HCT116 (cell line): ENCODE measurements at regions not wholly inside any gene's neighbourhood (a gene's known extent, or its start where the extent isn't known, plus 50 kb on each side); places are given as distances from the start of the nearest gene placed in this dataset.
A peak's percentile ranks its signal among the peaks of the same experiment; 100 is the strongest.

ENCODE experiments used
- ATAC-seq: fragments of 200-7000 bp; cut with Tn5 transposase; 2 replicates; pipeline ENCODE4 v1.9.1; 2020; ENCODE audit warnings: mild to moderate bottlenecking, moderate library complexity
- BruUV-seq: library from RNA; stranded (reverse); fragments of 400-500 nt; replicated peaks from 2 replicates; lab custom pipeline; 2021; lab: Mats Ljungman, UMichigan
- CTCF ChIA-PET: fragments of 300-600 bp; sonication (Branson Sonifier 250); formaldehyde crosslinking; loops from one replicate; lab custom pipeline; 2021; ENCODE audit warnings: antibody characterized with exemption; lab: Charles Lee
- POLR2A ChIA-PET: fragments of 300-600, 350-600 bp; sonication (Branson Sonifier 250); formaldehyde crosslinking; loops from one replicate; lab custom pipeline; 2021; ENCODE audit warnings: antibody characterized with exemption; lab: Charles Lee
- RAD21 ChIA-PET, 2 experiments: fragments of 300-600 bp; sonication (Branson Sonifier 250); formaldehyde crosslinking; loops; one replicate each; lab custom pipeline; 2023; ENCODE audit warnings: low total read pairs in 2 of 2; ENCODE audit not compliant: uncharacterized antibody in 2 of 2, unreplicated experiment in 2 of 2, low non-redundant PET in 1 of 2; lab: Charles Lee
- DNase-seq: peaks from one replicate; pipeline ENCODE4 v3.0.0-alpha.2; 2010; ENCODE audit warnings: low read depth, low spot score
- H2AFZ ChIP-seq: fragments of 200-600 bp; shearing (Covaris generic), sonication (generic); 2 replicates; pipeline ENCODE4 v1.6.1; 2017; ENCODE audit warnings: low read depth, mixed run types, mixed read lengths, antibody characterized with exemption, low read length; ENCODE audit not compliant: poor library complexity, severe bottlenecking
- H3K27ac ChIP-seq: 2 replicates; pipeline ENCODE4 v1.5.1; 2012; ENCODE audit warnings: low read depth, low read length
- H3K27me3 ChIP-seq: fragments of 200-600 bp; sonication (generic); 2 replicates; pipeline ENCODE4 v1.6.1; 2016; ENCODE audit warnings: mixed run types, low read length, mixed read lengths; ENCODE audit not compliant: insufficient read depth
- H3K36me3 ChIP-seq, 2 experiments: fragments of 200-500 bp in 1 of 2; fragments of 200-600 bp in 1 of 2; sonication (Bioruptor generic) in 1 of 2; sonication (generic) in 1 of 2; 2 replicates each; pipeline versions ENCODE4 v1.5.1 to v1.6.1; 2014 to 2016; ENCODE audit warnings: low read length in 2 of 2, inconsistent platforms in 1 of 2, mixed read lengths in 1 of 2, mixed run types in 1 of 2; ENCODE audit not compliant: insufficient read depth in 2 of 2, control insufficient read depth in 1 of 2
- H3K4me1 ChIP-seq, 2 experiments: fragments of 200-600 bp in 1 of 2; sonication (generic) in 1 of 2; 2 replicates each; pipeline versions ENCODE4 v1.5.1 to v1.6.1; 2012 to 2017; ENCODE audit warnings: low read length in 2 of 2, inconsistent platforms in 1 of 2, mild to moderate bottlenecking in 1 of 2, mixed read lengths in 1 of 2, mixed run types in 1 of 2, moderate library complexity in 1 of 2; ENCODE audit not compliant: insufficient read depth in 2 of 2, control insufficient read depth in 1 of 2
- H3K4me2 ChIP-seq: fragments of 200-600 bp; sonication (generic); 2 replicates; pipeline ENCODE4 v1.6.1; 2017; ENCODE audit warnings: mixed run types, low read length, mixed read lengths
- H3K4me3 ChIP-seq, 2 experiments: fragments of 200-600 bp in 1 of 2; sonication (generic) in 1 of 2; replicated peaks in 1 of 2; 2 replicates each; pipeline ENCODE4 v1.5.1; 2011 to 2016; ENCODE audit warnings: low read length in 2 of 2, control low read depth in 1 of 2, low read depth in 1 of 2, mild to moderate bottlenecking in 1 of 2, mixed read lengths in 1 of 2, mixed run types in 1 of 2
- H3K79me2 ChIP-seq: fragments of 200-600 bp; sonication (generic); 2 replicates; pipeline ENCODE4 v1.6.1; 2017; ENCODE audit warnings: mild to moderate bottlenecking, mixed run types, low read length, moderate library complexity, mixed read lengths; ENCODE audit not compliant: insufficient read depth
- H3K9ac ChIP-seq: fragments of 200-600 bp; sonication (generic); 2 replicates; pipeline ENCODE4 v1.6.1; 2016; ENCODE audit warnings: low read length, mixed read lengths
- H3K9me2 ChIP-seq: fragments of 200-600 bp; sonication (generic), shearing (Covaris generic); 2 replicates; pipeline ENCODE4 v1.6.1; 2017; ENCODE audit warnings: mixed run types, mild to moderate bottlenecking, moderate library complexity; ENCODE audit not compliant: insufficient read depth
- H3K9me3 ChIP-seq, 2 experiments: fragments of 200-500 bp in 1 of 2; fragments of 200-600 bp in 1 of 2; sonication (Bioruptor generic) in 1 of 2; sonication (generic) in 1 of 2; 2 replicates each; pipeline ENCODE4 v1.6.1; 2014 to 2017; ENCODE audit warnings: low read length in 2 of 2, mixed read lengths in 2 of 2, inconsistent platforms in 1 of 2, low read depth in 1 of 2, mild to moderate bottlenecking in 1 of 2, mixed run types in 1 of 2, moderate library complexity in 1 of 2; ENCODE audit not compliant: control insufficient read depth in 1 of 2, insufficient read depth in 1 of 2
- H4K20me1 ChIP-seq: fragments of 200-600 bp; sonication (generic), shearing (Covaris generic); 2 replicates; pipeline ENCODE4 v1.6.1; 2017; ENCODE audit warnings: mixed run types, mild to moderate bottlenecking, moderate library complexity; ENCODE audit not compliant: insufficient read depth
- CBX3 ChIP-seq: IDR thresholded peaks from 2 replicates; pipeline ENCODE4 v1.6.1; 2012; ENCODE audit warnings: low read depth
- CEBPB ChIP-seq: IDR thresholded peaks from 2 replicates; pipeline ENCODE4 v1.6.1; 2012; ENCODE audit warnings: low read depth
- ELF1 ChIP-seq: IDR thresholded peaks from 2 replicates; pipeline ENCODE4 v1.6.1; 2012; ENCODE audit warnings: low read depth, borderline replicate concordance
- FOSL1 ChIP-seq: IDR thresholded peaks from 2 replicates; pipeline ENCODE4 v1.6.1; 2012; ENCODE audit warnings: low read depth
- JUND ChIP-seq: IDR thresholded peaks from 2 replicates; pipeline ENCODE4 v1.6.1; 2012
- POLR2A ChIP-seq: IDR thresholded peaks from 2 replicates; pipeline ENCODE4 v1.7.0; 2011; ENCODE audit warnings: borderline replicate concordance; ENCODE audit not compliant: insufficient read depth, insufficient read length; ENCODE audit errors: extremely low read depth
- RAD21 ChIP-seq: IDR thresholded peaks from 2 replicates; pipeline ENCODE4 v1.6.1; 2012; ENCODE audit warnings: low read depth, mild to moderate bottlenecking
- REST ChIP-seq: IDR thresholded peaks from 2 replicates; pipeline ENCODE4 v1.6.1; 2012; ENCODE audit warnings: low read depth
- SIN3A ChIP-seq: IDR thresholded peaks from 2 replicates; pipeline ENCODE4 v1.6.1; 2012; ENCODE audit warnings: low read depth
- SP1 ChIP-seq: IDR thresholded peaks from 2 replicates; pipeline ENCODE4 v1.6.1; 2012; ENCODE audit warnings: low read depth
- SRF ChIP-seq: IDR thresholded peaks from 2 replicates; pipeline ENCODE4 v1.6.1; 2012; ENCODE audit warnings: low read depth
- TCF7L2 ChIP-seq: IDR thresholded peaks from 2 replicates; pipeline ENCODE4 v1.7.0; 2011; ENCODE audit warnings: borderline replicate concordance, inconsistent platforms; ENCODE audit not compliant: insufficient read depth, insufficient read length; ENCODE audit errors: extremely low read depth
- YY1 ChIP-seq: IDR thresholded peaks from 2 replicates; pipeline ENCODE4 v1.6.1; 2011; ENCODE audit warnings: low read length, low read depth, moderate library complexity, mild to moderate bottlenecking; ENCODE audit not compliant: insufficient replicate concordance; ENCODE audit errors: extremely low read depth
- ZFX ChIP-seq: fragments of 450-650 bp; IDR thresholded peaks from 2 replicates; pipeline ENCODE4 v1.6.1; 2017
- ZNF274 ChIP-seq: fragments of 200-500 bp; sonication (Bioruptor generic); IDR thresholded peaks from 2 replicates; pipeline ENCODE4 v1.6.1; 2014; ENCODE audit warnings: mild to moderate bottlenecking, low read depth, low read length, inconsistent platforms
- intact Hi-C: fragments of 100-400 bp; cut with micrococcal nuclease; formaldehyde crosslinking; loops from 2 replicates; pipeline ENCODE4 v1.10.0; 2022
- TF ChIP-seq, protein P1 (sequence below), 3 experiments: fragments of 200-600 bp in 1 of 3; sonication (generic) in 1 of 3; IDR thresholded peaks in 2 of 3; conservative IDR thresholded peaks in 1 of 3; 2 replicates each; pipeline ENCODE4 v1.5.1; 2012 to 2017; ENCODE audit warnings: low read depth in 2 of 3, low read length in 2 of 3, antibody characterized with exemption in 1 of 3, borderline replicate concordance in 1 of 3, control low read depth in 1 of 3, mild to moderate bottlenecking in 1 of 3, mixed read lengths in 1 of 3, mixed run types in 1 of 3, moderate library complexity in 1 of 3; ENCODE audit not compliant: insufficient read depth in 1 of 3
- TF ChIP-seq, protein P2 (sequence below): IDR thresholded peaks from 2 replicates; pipeline ENCODE4 v1.6.1; 2012

- TF ChIP-seq FOSL1 (no peak), CEBPB (no peak), SIN3A (no peak), REST (no peak)
Observed at GRCh38 chr2:223418604-223419199, 183.5 kb downstream of the SCG2 start (continued).

DNA sequence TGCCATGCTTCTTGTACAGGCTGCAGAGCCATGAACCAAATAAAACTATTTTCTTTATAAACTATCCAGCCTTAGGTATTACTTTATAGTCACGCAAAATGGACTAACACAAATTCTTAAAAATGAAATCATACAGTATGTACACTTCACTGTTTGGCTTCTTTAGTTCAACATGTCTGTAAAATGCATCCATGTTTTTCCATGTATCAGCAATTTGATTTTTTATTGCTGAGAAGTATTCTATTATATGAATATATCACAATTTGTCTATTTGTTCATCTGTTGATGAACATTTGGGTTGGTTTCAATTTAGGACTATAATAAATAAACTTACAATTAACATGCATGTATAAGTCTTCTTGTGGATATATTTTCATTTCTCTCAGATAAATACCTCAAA lies 182.1 kb downstream of the SCG2 start:
- DNase-seq (no peak), ATAC-seq (no peak)
- peak overlapping the region; percentile 0 for H2AFZ ChIP-seq
- no peak overlapping the region for H3K27ac ChIP-seq
- H3K4me1 ChIP-seq, result no peaks in the 10 kb centered on the region
- no peaks in the 10 kb centered on the region for H3K79me2 ChIP-seq
- ChIA-PET POLR2A (interaction anchor here (0.6 kb wide), 1 partner anchor 369 kb away, joined by 3 read pairs; no protein-coding TSS in a partner anchor), RAD21 (no interaction called here), CTCF (no interaction called here)
- H4K20me1 ChIP-seq, result no peaks in the 10 kb centered on the region
- no peaks in the 10 kb centered on the region for H3K9me2 ChIP-seq
- no TSS peak for BruUV-seq
- H3K27me3 ChIP-seq, result no peaks in the 10 kb centered on the region
- H3K9ac ChIP-seq, result no peak overlapping the region
- H3K4me3 ChIP-seq, result no peak overlapping the region
- H3K4me2 ChIP-seq, result no peak overlapping the region
- intact Hi-C loops, result no loop called here
- no peaks in the 10 kb centered on the region for H3K36me3 ChIP-seq
- no peaks in the 10 kb centered on the region for H3K9me3 ChIP-seq
- TF ChIP-seq CBX3, result no peak
- TF ChIP-seq YY1, result no peak
- TF ChIP-seq SIN3A, result no peak
- TF ChIP-seq ZNF274, result no peak
- TF ChIP-seq POLR2A, result no peak
- no peak for TF ChIP-seq FOSL1
- TF ChIP-seq, protein P1, sequence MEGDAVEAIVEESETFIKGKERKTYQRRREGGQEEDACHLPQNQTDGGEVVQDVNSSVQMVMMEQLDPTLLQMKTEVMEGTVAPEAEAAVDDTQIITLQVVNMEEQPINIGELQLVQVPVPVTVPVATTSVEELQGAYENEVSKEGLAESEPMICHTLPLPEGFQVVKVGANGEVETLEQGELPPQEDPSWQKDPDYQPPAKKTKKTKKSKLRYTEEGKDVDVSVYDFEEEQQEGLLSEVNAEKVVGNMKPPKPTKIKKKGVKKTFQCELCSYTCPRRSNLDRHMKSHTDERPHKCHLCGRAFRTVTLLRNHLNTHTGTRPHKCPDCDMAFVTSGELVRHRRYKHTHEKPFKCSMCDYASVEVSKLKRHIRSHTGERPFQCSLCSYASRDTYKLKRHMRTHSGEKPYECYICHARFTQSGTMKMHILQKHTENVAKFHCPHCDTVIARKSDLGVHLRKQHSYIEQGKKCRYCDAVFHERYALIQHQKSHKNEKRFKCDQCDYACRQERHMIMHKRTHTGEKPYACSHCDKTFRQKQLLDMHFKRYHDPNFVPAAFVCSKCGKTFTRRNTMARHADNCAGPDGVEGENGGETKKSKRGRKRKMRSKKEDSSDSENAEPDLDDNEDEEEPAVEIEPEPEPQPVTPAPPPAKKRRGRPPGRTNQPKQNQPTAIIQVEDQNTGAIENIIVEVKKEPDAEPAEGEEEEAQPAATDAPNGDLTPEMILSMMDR (IDR thresholded peaks at IDR 0.05 in 2 of 3, conservative IDR thresholded peaks at IDR 0.05 in 1 of 3; ENCODE audit: borderline replicate concordance in 1 of 3, insufficient read depth in 1 of 3, low read depth in 2 of 3, low read length in 2 of 3), result no peak
- TF ChIP-seq RAD21, result no peak
- TF ChIP-seq TCF7L2, result no peak
- TF ChIP-seq ZFX, result no peak
- no peak for TF ChIP-seq ELF1
- no peak for TF ChIP-seq REST
- TF ChIP-seq, protein P2, sequence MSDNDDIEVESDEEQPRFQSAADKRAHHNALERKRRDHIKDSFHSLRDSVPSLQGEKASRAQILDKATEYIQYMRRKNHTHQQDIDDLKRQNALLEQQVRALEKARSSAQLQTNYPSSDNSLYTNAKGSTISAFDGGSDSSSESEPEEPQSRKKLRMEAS, result no peak
- TF ChIP-seq JUND, result no peak
- TF ChIP-seq SP1, result no peak
- no peak for TF ChIP-seq SRF
